ENCODE measurements at regions not wholly inside any gene's neighbourhood (a gene's known extent, or its start where the extent isn't known, plus 50 kb on each side); places are given as distances from the start of the nearest gene placed in this dataset.

DNA sequence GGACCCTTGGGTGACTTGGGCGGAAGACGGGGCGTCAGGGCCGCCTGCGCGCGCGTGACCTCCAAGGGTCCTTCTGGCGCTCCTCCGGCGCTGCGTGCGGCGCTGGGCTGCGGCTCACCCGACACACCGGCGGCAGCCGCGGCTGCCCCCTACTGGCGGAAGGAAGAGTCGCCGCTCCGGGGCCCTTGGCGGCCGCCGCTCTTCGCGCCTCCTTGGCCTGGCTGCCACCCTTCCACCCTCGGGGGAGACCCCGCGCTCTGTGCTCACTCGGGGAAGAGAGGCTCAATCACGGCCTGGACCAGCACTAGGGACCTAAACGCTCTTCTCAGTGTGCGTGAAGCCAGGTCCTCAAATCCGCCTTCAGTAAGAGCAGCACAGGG lies 89.7 kb downstream of the DMRTA2 start:
- TF ChIP-seq SP5 (CRISPR knock-in tag; IDR thresholded peaks at IDR 0.05; ENCODE audit: borderline replicate concordance, low read depth), result no peak
- no peak for TF ChIP-seq MXI1 (IDR thresholded peaks at IDR 0.05; ENCODE audit: borderline replicate concordance, low read depth, low read length)
- TF ChIP-seq, protein P1, sequence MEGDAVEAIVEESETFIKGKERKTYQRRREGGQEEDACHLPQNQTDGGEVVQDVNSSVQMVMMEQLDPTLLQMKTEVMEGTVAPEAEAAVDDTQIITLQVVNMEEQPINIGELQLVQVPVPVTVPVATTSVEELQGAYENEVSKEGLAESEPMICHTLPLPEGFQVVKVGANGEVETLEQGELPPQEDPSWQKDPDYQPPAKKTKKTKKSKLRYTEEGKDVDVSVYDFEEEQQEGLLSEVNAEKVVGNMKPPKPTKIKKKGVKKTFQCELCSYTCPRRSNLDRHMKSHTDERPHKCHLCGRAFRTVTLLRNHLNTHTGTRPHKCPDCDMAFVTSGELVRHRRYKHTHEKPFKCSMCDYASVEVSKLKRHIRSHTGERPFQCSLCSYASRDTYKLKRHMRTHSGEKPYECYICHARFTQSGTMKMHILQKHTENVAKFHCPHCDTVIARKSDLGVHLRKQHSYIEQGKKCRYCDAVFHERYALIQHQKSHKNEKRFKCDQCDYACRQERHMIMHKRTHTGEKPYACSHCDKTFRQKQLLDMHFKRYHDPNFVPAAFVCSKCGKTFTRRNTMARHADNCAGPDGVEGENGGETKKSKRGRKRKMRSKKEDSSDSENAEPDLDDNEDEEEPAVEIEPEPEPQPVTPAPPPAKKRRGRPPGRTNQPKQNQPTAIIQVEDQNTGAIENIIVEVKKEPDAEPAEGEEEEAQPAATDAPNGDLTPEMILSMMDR (CRISPR knock-in tag; IDR thresholded peaks at IDR 0.05), result peak; percentile 68
- no peak for TF ChIP-seq NR3C1 (CRISPR knock-in tag; IDR thresholded peaks at IDR 0.05)
